ES-I3 (cell line): ENCODE measurements at regions not wholly inside any gene's neighbourhood (a gene's known extent, or its start where the extent isn't known, plus 50 kb on each side); places are given as distances from the start of the nearest gene placed in this dataset.

Experiments
- H3K36me3 ChIP-seq: 2 replicates; pipeline ENCODE4 v1.6.1; 2013; ENCODE audit warnings: mild to moderate bottlenecking, low read length, control low read depth, moderate library complexity; ENCODE audit not compliant: insufficient read depth
- H3K4me1 ChIP-seq: 2 replicates; pipeline ENCODE4 v1.6.1; 2013; ENCODE audit warnings: mild to moderate bottlenecking, control low read depth, low read length; ENCODE audit not compliant: insufficient read depth
- H3K9ac ChIP-seq: 2 replicates; pipeline ENCODE4 v1.6.1; 2013; ENCODE audit warnings: low read depth, mild to moderate bottlenecking, low read length, moderate library complexity
- H3K9me3 ChIP-seq: 2 replicates; pipeline ENCODE4 v1.6.1; 2013; ENCODE audit warnings: mild to moderate bottlenecking, low read length, moderate library complexity; ENCODE audit not compliant: control insufficient read depth, insufficient read depth

DNA sequence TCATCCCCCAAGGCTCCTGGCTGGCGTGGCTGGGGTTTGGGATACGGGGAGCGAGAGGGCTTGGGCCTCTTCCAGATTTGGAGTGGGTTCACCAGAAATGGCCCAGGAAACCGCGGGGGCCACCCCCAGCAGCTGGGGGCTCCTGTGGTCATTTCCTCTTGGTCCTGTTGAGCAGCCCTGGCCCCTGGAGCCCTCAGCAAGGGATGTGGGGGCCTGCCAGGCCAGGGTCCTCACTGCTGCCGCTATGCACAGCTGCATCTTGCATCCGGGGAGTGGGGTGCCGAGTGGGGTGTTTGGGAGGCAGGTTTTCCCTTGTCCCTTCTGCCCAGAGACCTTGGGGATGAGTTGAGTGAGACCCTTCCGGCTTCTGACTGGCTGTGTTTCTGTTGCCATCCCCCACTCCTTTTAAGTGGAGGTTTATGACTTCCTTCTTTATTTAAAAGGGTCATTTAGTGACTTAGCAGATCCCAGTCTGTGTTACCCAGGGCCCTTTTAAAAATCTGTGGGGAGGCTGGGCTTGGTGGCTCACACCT is 319.8 kb downstream of the SEC14L1 start:
- Histone ChIP-seq H3K36me3 (no peaks in the 10 kb centered on the region), H3K9me3 (no peaks in the 10 kb centered on the region), H3K9ac (no peak overlapping the region), H3K4me1 (peaks cover 24% of the 10 kb centered on the region)

DNA sequence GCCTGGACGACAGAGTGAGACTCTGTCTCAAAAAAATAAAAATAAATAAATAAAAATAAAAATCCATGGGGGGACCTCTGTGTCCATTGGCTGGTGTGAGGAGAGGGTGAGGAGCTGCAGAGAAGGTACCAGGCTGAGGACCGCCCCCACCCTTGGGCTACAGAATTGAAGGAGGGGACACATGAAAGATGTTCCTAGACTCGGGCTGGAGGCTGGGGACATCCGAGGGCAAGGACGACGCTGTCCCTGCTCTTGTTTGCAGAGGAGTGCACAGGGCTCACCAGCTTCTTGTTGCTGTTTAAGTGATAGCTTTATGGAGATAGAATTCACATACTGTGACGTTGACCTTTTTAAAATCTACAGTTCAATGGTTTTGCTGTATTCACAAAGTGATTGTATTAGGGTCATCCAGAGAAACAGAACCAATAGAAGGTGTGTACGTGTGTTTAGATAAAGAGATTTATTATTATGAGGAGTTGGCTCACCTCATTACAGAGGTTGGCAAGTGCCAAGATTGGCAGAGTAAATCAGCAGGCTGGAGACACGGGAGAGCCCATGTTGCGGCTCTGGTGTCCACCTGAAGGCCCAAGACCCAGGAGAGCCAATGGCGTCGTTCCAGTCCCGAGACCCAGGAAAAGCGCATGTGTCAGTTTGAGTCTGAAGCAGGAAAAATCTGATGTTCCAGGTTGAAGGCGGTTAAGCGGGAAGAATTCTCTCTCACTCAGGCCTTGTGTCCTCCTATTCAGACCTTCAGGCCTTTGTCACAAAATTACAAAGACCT is 320.7 kb downstream of the SEC14L1 start:
- Histone ChIP-seq H3K4me1 (peaks cover 24% of the 10 kb centered on the region), H3K9ac (no peak overlapping the region), H3K9me3 (no peaks in the 10 kb centered on the region), H3K36me3 (no peaks in the 10 kb centered on the region)

DNA sequence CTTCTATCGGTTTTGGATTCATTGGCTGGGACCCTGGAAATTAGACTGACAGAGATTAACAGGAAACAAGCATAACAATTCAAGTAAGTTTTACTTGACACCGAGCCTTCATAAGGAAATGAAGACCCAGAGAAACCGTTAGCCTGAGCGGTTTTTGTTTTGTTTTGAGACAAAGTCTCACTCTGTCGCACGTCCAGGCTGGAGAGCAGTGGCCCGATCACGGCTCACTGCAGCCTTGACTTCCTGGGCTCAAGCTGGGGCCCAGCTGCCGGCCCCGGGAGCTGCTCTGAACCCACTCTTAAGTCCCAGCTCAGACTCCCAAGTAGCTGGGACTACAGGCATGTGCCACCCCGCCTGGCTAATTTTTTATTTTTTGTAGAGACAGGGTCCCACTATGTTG is 321.3 kb downstream of the SEC14L1 start:
- Histone ChIP-seq H3K4me1 (peaks cover 27% of the 10 kb centered on the region), H3K9ac (no peak overlapping the region), H3K36me3 (no peaks in the 10 kb centered on the region)

GRCh38 chr17:77462553-77463497 is 322.1 kb downstream of the SEC14L1 start:
- H3K4me1 ChIP-seq: peaks cover 27% of the 10 kb centered on the region
- H3K36me3 ChIP-seq: no peaks in the 10 kb centered on the region; the same call in 1 of the 2 replicates
- H3K9me3 ChIP-seq: no peaks in the 10 kb centered on the region
- no peak overlapping the region for H3K9ac ChIP-seq

More for the DNA sequence above, 321.3 kb downstream of the SEC14L1 start:
- no peaks in the 10 kb centered on the region for H3K9me3 ChIP-seq

DNA sequence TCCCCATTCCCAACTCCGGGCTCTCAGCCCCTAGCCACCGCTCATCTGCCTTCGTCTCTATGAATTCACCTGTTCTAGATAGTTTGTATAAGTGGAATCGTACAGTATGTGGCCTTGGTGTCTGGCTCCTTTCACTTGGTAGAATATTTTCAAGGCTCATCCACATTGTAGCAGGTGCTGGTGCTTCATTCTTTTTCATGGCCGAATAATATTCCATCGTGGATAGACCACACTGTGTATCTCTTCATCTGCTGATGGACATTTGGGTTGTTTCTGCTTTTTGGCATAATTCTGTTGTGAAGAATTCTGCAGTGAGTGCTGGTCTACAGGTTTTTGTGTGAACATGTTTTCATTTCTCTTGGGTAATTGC is 324.2 kb downstream of the SEC14L1 start:
- Histone ChIP-seq H3K9ac (no peak overlapping the region; the same call in 1 of the 2 replicates), H3K9me3 (no peaks in the 10 kb centered on the region), H3K36me3 (no peaks in the 10 kb centered on the region; the same call in 1 of the 2 replicates), H3K4me1 (peaks cover 32% of the 10 kb centered on the region)

GRCh38 chr17:77465358-77466041 is 324.7 kb downstream of the SEC14L1 start:
- peaks cover 32% of the 10 kb centered on the region for H3K4me1 ChIP-seq
- no peaks in the 10 kb centered on the region; the same call in 1 of the 2 replicates for H3K36me3 ChIP-seq
- no peaks in the 10 kb centered on the region for H3K9me3 ChIP-seq
- H3K9ac ChIP-seq: peak overlapping the region; percentile 64

DNA sequence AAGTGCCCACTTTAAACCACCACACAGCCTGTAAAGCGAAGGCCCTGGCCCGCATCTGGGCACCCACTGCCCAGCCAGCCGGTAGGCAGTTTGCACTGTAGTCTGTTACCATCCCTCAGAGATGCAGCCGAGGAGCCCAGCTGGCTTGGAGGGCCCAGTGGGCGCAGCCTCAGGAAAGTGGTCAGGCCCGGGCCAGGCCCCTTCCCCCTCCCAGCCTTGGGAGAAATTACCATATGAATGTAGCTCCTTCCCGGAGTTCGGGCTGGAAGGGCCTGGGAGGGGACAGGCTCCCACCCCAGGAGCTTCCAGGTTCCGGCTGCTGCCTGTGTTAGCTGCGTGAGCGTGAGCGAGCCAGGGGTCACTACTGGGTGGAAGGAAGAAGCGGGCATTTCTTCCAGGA is 325.4 kb downstream of the SEC14L1 start:
- Histone ChIP-seq H3K36me3 (no peaks in the 10 kb centered on the region; the same call in 1 of the 2 replicates), H3K9ac (peak overlapping the region; percentile 64), H3K9me3 (no peaks in the 10 kb centered on the region), H3K4me1 (peaks cover 34% of the 10 kb centered on the region)

- Histone ChIP-seq H3K4me1 (peaks cover 34% of the 10 kb centered on the region), H3K9ac (peak overlapping the region; percentile 64), H3K36me3 (no peaks in the 10 kb centered on the region; the same call in 1 of the 2 replicates), H3K9me3 (no peaks in the 10 kb centered on the region)
Measured at GRCh38 chr17:77466596-77467223, 325.9 kb downstream of the SEC14L1 start.

GRCh38 chr17:77467521-77467920 is 326.8 kb downstream of the SEC14L1 start:
- Histone ChIP-seq H3K4me1 (peaks cover 38% of the 10 kb centered on the region), H3K9ac (no peak overlapping the region), H3K36me3 (no peaks in the 10 kb centered on the region; the same call in 1 of the 2 replicates), H3K9me3 (no peaks in the 10 kb centered on the region)

- H3K36me3 ChIP-seq: no peaks in the 10 kb centered on the region; the same call in 1 of the 2 replicates
- no peak overlapping the region for H3K9ac ChIP-seq
- peaks cover 52% of the 10 kb centered on the region for H3K4me1 ChIP-seq
- H3K9me3 ChIP-seq: no peaks in the 10 kb centered on the region
Measured at GRCh38 chr17:77468897-77469296, 328.1 kb downstream of the SEC14L1 start.

DNA sequence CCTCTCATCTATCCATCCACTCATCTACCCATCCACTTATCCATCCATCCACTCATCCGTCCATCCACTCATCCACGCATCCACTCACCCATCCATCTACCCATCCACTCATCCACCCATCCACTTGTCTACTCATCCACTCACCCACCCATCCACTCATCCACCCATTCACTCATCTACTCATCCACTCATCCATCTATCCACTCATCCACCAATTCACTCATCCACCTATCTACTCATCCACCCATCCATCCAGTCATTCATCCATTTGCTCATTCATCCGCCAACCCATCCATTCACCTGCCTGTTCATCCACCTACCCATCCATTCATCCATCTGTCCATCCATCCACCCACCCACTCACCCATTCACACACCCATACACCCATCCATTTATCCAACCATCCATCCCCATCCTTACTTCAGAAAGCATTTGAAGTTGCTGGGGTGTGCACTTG is 329.6 kb downstream of the SEC14L1 start:
- H3K4me1 ChIP-seq: peaks cover 64% of the 10 kb centered on the region
- H3K36me3 ChIP-seq: no peaks in the 10 kb centered on the region; the same call in 1 of the 2 replicates
- H3K9me3 ChIP-seq: no peaks in the 10 kb centered on the region
- H3K9ac ChIP-seq: no peak overlapping the region

GRCh38 chr17:77470800-77471733 is 330.3 kb downstream of the SEC14L1 start:
- H3K36me3 ChIP-seq: no peaks in the 10 kb centered on the region; the same call in 1 of the 2 replicates
- no peaks in the 10 kb centered on the region for H3K9me3 ChIP-seq
- peaks cover 70% of the 10 kb centered on the region for H3K4me1 ChIP-seq
- H3K9ac ChIP-seq: no peak overlapping the region
